ENCODE measurements at regions not wholly inside any gene's neighbourhood (a gene's known extent, or its start where the extent isn't known, plus 50 kb on each side); places are given as distances from the start of the nearest gene placed in this dataset.
"Not testable (repeated sequence)": the region's sequence is repeated elsewhere in the genome, so short reads cannot be mapped to it uniquely, and the experiment has no call there.

DNA sequence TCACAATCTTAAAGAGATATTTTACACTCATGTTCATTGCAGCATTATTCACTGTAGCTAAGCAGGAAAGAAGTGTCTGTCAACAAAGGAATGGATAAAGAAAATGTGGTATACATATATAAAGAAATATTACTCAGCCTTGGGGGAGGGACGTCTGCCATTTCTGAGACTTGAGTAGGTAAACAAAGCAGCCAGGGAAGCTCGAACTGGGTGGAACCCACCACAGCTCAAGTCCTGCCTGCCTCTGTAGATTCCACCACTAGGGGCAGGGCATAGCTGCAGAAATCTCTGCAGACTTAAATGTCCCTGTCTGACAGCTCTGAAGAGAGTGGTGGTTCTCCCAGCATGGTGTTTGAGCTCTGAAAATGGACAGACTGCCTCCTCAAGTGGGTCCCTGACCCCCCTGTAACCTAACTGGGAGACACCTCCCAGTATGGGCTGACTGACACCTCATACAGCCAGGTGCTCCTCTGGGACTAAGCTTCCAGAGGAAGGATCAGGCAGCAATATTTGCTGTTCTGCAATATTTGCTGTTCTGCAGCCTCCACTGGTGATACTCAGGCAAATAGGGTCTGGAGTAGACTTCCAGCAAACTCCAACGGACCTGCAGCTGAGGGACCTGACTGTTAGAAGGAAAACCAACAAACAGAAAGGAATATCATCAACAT is 183.3 kb upstream of the SSTR4 start:
- DNase-seq (ENCODE audit: low read depth) = not testable (repeated sequence)

DNA sequence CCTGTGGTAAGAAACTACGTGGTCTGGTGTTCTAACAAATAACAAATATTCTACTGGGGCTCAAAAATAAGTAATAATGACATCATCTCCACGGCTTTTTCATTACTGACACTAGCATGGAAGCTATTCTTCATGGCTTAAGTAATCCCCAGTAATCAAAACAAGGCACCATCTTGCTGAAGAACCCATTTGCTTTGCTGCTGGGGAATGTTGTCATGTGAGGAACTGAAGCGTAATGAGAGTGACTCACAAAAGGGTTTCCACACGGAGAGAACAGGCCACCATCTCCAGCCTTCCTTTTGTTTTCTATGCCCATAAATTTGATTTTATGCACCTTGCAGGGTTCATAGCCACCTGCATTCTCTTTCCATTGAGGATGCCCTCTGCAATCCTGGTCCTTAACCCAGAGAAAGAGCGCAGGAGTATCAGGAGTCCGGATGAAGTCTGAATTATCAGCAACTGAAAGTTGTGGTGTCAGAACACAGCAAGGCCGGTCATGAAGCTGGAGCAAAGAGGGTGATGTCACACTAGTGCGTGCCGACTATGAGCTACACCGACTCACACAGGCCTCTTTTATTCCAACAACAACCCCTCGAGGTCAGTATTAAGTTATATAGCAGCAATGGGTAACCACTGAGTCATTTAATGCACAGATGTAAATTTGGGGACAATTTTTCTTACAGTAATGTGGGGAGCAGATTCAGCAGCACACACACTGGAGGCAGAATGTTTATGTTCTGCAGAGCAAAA is 173.7 kb upstream of the SSTR4 start:
- no peak for DNase-seq (ENCODE audit: low read depth)

DNA sequence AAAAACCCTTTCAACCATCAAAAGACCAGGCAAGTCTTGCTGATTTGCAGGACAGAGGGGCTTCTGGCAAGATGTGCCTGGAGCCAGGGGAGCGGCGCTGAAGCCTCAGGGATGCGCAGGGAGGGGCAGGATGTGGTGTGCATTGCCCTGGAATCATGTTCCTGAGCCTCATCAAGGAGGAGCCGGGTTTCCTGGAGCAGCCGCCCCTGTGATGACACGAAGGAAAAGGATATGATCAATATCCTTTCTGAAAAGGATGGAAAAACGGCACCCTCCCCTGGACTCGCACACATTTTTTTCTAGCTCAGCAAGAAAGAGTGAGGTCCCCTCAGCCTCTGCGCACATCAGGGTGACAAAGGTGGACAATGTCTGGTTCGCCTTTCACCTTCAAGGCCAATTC is 173.1 kb upstream of the SSTR4 start:
- no peak for DNase-seq (ENCODE audit: low read depth)

- no peak for DNase-seq (ENCODE audit: low read depth)
Observed at GRCh38 chr20:22862671-22863230, 172.4 kb upstream of the SSTR4 start.

GRCh38 chr20:22863826-22864225 is 171.3 kb upstream of the SSTR4 start:
- DNase-seq (ENCODE audit: low read depth) = no peak

- no peak for DNase-seq (ENCODE audit: low read depth)
Observed at GRCh38 chr20:22866812-22867341, 168.2 kb upstream of the SSTR4 start.

GRCh38 chr20:22878166-22878565 is 156.9 kb upstream of the SSTR4 start:
- DNase-seq (ENCODE audit: low read depth) = no peak

DNA sequence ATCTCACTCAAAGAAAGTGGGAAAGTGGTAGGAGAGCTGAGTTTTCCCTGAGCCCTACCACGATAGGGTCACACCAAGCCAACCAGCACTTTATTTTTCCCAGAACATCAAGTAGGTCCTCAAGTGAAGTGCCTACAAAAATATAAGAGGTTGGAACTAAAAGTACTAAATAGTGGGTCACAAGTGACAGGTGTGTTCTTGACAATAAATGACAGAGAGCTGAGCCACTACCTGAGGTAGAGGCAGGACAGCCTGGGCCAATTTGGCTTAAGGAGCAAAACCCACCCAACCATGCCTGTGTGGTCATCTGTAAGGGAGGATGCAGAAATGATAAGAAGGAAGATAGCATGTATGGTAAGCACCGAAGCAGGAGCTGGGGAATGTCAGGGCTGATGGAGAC is 154.8 kb upstream of the SSTR4 start:
- no peak for DNase-seq (ENCODE audit: low read depth)

GRCh38 chr20:22887796-22888195 is 147.3 kb upstream of the SSTR4 start:
- no peak for DNase-seq (ENCODE audit: low read depth)

- DNase-seq (ENCODE audit: low read depth) = no peak
Observed at GRCh38 chr20:22890594-22891300, 144.4 kb upstream of the SSTR4 start.

- no peak for DNase-seq (ENCODE audit: low read depth)
Observed at GRCh38 chr20:22901164-22901563, 133.9 kb upstream of the SSTR4 start.

- DNase-seq (ENCODE audit: low read depth) = no peak
Observed at GRCh38 chr20:22901921-22902320, 133.2 kb upstream of the SSTR4 start.

GRCh38 chr20:22904386-22904785 is 130.7 kb upstream of the SSTR4 start:
- no peak for DNase-seq (ENCODE audit: low read depth)

- no peak for DNase-seq (ENCODE audit: low read depth)
Observed at GRCh38 chr20:22904905-22905304, 130.2 kb upstream of the SSTR4 start.

GRCh38 chr20:22905658-22906057 is 129.5 kb upstream of the SSTR4 start:
- no peak for DNase-seq (ENCODE audit: low read depth)

DNA sequence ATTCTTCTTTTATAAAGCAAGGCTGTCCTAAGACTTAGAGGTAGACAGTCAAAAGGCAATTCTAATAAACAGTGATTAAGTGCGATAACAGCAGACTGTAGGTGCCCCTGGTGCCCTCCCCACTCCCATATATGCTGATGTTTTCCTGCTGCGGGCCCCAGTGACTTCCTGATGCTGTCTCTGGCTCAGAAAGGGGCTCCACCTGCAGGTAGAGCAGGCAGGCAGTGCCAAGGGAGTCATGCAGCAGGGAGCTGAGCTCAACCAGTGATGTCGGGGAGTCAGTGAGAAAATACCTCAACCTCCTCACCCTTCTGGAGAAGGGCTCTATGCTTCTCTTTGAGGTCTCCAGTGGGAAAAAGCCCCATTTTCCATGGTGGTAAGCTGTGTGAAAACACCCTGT is 126.7 kb upstream of the SSTR4 start:
- no peak for DNase-seq (ENCODE audit: low read depth)

DNA sequence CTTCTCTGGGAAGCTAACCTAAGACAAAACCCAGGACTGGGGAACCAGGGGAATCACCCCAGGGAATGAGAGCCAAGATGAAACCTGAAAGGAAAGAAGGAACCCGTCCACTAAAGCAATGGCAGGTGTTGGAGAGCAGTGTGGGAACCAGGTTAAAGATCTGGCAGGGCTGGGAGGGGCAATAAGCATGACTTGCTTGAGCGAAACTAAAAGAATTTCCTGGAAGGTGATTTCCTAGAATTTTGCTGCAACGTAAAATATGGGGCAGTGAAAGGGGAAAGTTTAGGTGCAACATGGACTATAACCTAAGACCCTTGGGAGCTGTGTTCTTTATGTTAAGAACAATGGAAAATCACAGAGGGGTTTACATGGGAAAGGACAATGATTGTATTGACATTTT is 126.2 kb upstream of the SSTR4 start:
- DNase-seq (ENCODE audit: low read depth) = no peak

DNA sequence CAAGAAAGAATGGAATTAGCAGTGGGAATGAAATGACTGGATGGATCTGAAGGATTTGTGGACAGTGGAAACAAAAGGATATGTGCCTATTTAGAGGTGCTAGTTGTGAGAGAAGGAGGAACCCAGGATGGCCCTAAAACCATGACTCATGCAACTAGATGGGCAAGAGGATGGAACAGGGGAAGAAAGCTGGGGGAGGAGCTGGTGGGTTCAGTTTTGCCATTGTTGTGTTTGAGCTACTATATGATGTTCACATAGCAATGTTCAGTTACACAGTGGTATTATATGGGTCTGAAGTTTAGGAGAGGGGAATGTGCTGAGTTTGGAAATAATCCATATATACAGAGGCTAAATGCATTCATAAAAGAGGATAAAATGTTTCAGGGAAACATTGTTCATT is 125.7 kb upstream of the SSTR4 start:
- DNase-seq (ENCODE audit: low read depth) = no peak

- no peak for DNase-seq (ENCODE audit: low read depth)
Observed at GRCh38 chr20:22910287-22910852, 124.7 kb upstream of the SSTR4 start.

DNA sequence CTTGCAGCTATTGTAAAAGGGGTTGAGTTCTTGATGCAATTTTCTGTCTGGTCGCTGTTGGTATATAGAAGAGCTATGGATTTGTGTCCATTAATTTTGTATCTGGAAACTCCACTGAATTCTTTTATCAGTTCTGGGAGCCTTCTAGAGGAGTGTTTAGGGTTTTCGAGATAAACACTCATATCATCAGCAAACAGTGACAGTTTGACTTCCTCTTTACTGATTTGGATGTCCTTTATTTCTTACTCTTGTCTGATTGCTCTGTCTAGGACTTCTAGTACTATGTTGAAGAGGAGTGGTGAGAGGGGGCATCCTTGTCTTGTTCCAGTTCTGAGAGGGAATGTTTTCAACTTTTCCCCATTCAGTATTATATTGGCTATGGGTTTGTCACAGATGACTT is 120.8 kb upstream of the SSTR4 start:
- DNase-seq (ENCODE audit: low read depth) = no peak

DNA sequence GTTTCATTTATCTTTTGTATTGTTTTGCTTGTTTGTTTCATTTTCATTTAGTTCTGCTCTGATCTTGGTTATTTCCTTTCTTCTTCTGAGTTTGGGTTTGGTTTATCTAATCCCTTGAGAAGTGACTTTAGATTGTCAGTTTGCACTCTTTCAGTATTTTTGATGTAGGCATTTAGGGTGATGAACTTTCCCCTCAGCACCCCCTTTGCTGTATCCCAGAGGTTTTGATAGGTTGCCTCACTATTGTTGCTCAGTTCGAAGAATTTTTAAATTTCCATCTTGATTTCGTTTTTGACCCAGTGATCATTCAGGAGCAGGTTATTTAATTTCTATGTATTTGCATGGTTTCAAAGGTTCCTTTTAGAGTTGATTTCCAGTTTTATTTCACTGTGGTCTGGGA is 119.6 kb upstream of the SSTR4 start:
- DNase-seq (ENCODE audit: low read depth) = no peak

All from activated T-cell treated with anti-CD3 and anti-CD28 coated beads for 48 hours (primary cell).